ENCODE measurements at regions not wholly inside any gene's neighbourhood (a gene's known extent, or its start where the extent isn't known, plus 50 kb on each side); places are given as distances from the start of the nearest gene placed in this dataset.
"Not testable (repeated sequence)": the region's sequence is repeated elsewhere in the genome, so short reads cannot be mapped to it uniquely, and the experiment has no call there.

DNA sequence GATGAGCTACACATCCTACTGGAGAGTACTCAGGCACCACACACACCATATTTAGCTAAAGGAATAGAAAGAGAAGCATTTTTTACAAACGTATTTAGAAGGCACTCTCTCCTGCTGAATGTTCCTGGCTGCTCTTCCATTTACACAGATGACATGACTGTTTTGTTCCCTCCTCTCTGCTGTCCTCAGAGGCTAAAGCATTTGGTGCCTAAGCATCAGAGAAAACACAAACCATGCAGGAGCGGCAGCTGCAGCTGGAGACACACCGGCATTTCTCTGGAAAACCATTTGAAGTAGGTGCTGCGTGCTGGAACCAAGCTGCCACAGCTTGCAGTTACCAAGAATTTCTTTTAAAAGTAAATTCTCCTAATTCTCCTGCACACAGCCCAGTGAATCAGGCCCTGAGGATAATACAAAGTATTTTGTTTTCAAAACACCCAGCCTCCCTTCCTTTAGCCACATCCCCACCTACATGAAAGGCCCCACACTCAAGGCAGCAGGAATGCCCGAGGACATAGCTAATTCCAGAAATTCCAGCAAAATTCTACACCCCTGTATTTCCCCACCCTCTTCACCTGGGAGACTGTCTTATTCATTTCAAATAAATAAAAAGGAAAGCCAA lies 488.9 kb upstream of the SOX11 start:
- DNase-seq: no peak

DNA sequence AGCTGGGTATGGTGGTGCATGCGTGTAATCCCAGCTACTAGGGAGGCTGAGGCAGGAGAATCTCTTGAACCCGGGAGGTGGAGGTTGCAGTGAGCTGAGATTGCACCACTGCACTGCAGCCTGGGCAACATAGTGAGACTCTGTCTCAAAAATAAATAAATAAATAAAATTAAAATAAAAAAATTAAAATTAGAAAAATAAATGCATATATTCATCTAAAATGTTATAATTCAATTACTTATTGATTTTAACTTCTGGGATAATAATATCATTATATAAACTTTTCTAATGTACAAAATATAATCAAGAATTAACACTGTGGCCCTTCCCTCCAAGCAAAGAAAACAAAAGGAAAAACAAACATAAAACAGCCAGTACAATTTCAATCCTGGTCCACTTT lies 485.4 kb upstream of the SOX11 start:
- not testable (repeated sequence) for DNase-seq

DNA sequence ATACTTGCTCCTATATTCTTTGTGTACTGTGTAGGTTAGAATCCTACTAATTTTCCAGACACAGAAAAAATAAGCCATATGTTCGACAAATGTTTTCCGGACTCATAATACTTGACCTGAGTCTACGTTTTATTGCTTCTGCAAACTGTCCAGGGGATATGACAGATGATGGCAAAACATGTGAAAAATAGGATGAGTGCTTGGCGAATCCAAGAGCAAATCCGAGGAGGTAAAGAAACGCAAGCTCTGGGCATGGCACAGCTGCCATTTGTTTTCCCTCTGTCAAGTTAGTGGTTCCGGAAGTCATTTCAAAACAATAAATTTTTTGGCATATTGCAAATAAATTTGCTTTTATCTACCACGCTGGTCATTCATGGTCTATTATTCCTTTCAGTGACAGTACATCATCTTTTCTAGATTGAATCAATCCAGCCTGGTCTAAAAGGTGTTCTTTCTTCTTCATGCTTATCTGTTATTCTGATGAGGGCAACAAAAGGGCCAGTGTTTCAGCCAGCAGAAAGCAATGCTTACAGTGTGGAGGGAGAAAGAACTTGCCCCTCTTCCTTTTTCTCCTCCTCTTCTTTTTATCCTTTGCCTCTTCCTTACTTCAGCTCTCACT lies 476.1 kb upstream of the SOX11 start:
- no peak for DNase-seq

DNA sequence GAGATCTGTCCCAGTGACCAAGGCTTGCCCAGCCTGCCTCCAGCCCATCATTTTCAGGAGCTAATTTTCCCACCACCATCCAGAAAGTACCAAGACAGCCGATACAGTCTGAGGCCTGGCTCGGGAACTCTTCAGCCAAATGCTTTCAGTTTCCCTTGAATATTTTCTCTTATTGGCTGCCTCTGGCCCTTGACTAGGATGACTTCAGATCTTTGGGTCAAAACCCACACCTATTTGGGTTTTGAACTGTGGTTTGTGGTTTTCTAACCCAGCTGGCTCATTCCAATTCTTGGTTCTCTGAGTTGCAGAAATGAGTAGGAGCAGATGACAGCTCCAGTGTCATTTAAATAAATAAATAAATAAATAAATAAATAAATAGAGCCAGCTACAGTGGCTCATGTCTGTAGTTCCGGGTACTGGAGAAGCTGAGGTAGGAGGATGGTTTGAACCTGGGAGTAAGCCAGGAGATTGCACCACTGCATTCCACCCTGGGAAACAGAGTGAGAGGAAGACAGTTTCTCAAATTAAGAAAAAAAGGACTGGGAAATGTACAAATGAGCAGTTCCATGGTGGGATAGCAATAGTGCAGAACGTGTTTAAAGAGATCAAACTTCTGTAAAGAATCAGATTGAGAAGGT lies 465.0 kb upstream of the SOX11 start:
- no peak for DNase-seq

DNA sequence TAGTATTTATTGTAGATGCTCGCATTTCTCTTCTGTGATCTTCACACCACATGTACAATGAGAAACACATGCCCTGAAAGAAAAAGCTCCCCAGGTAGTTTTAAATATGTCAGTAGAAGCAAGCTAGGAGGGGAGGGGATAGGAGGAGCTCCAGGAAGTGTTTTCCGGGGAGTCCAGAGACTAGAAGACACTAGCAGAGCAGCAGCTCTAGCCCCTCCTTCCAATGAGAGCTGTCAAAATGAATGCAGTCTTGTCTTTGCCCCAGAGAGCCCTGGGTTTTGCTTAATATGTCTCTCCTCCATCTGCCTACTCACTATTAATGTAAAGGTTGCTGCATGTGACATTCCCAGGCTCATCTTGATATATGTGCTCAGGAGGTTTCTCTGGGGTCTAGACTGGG lies 462.6 kb upstream of the SOX11 start:
- DNase-seq: no peak

DNA sequence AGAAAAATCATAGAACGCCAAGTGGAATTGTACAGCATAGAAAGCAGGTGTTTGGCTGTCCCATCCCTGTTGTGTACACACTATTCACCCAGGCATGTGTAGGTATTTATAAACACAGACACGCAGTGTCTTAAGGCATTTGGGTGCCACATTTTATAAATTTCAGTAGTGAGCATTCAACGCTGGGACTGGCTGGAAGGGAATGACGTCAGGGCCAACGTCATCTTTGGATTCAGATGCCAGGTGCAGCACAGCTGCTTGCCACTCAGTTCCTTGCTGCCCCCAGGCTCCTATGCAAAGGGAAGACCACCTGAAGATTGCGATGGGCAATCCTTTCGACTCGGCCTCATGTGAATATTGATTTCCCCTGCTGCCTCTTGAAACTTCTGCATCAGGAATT lies 461.7 kb upstream of the SOX11 start:
- DNase-seq: no peak

DNA sequence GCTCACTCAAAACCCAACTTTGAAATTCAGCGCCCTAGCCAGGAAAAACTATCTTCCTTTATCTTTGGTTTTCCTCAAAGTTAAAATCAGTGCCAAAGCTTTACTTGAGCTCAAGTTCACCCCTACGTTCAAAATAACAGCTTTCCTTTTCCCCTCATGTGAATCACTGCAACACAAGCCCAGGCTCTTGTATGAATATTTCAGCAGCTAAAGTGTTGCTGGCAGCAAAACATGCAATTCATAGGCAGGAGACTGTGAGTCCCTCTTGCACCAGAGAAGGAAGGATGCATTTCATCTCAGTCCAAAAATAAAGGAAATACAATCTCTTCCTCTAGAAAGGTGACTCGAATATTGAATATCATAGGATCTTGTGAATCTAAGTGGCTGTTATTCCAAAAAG lies 461.3 kb upstream of the SOX11 start:
- no peak for DNase-seq

DNA sequence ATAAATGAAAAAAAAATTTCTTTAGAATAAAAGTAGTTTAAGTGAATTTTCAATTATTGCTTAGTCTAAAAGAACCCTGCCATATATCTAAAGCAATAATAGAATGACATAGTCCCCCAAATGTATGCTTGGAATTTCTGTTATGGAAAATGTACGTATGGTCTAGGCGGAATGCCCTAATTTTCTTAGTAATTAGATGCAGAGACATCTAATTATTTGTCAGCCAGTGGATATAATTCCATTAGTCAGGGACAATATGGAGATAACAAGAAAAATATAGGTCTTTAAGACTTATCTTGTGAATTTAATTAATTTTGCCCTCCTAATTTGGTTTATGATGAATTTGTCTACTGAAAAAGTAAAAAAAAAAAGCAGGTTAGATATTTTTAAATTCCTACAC lies 460.9 kb upstream of the SOX11 start:
- DNase-seq: no peak

DNA sequence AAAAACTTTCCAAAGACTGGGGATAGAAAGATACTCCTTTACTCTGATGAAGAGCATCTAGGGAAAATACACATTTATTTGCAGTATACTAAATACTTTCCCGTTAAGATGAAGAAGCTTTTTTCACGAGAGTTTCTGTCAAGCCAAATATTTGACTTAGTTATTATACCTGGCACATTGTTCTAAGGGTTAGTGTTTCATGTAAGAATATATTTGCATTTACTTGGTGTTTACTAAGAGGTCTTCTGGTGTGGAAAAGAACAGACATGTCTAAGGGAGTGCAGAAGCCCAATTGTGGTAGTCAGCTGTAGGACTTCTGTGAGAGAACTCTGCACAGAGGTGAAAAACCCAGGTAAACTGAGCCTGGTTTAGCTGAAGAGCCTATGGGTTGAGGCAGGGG lies 457.6 kb upstream of the SOX11 start:
- no peak for DNase-seq

DNA sequence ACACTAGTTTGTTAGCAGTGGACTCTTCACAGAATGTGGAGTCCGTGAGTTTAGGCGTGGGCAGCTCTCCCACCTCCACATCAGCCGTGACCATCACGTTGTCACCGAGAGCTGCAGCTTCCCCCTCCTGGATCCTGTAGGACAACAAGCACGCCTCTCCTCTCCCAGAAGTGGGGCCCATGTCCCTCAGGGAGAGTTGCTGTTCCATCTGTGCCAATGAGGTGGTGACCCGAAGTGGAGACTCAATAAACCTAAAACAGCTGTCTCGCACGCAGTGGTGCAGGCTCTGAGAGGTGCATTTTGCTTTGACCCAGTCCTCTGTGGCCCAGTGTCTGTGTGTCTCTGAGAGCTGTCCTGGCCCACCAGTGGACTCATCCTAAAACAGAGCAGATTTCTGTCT lies 456.5 kb upstream of the SOX11 start:
- DNase-seq: no peak

DNA sequence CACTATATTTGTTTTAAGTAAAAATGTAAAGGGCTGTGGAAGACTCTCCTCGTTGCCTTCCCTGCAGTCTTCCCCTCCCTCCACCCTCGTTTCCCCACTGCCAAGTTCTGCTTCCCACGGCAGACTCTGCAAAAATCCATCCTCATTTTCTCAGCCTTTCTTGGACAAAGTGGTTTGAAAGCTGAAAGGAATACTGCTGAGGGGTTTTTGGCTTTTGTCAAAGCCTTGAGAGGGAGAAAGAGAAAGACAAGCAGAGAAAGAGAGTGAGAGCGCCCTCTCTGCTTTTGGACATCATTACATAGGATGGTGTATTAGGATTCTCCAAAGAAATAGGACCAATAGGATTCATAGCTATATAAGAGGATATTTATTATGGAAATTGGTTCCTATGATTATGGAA lies 455.9 kb upstream of the SOX11 start:
- no peak for DNase-seq

DNA sequence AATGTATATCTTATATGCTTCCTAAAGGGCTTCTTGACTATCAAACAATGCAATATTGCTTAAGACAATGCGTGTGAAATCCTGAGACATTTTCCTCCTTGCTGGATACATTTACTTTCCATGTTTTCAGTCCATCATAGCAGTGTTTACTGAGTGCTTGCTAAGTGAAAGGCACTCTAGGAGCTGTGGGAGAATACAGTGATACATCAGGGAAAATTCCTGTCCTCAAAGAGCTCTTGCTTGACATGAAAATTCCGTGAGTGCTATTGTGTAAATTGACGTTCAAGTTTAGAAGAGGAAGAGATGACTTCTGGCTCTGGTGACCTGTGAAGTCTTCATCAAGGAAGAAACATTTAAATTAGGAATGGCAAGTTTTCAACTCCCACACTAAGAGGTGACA lies 449.4 kb upstream of the SOX11 start:
- no peak for DNase-seq

DNA sequence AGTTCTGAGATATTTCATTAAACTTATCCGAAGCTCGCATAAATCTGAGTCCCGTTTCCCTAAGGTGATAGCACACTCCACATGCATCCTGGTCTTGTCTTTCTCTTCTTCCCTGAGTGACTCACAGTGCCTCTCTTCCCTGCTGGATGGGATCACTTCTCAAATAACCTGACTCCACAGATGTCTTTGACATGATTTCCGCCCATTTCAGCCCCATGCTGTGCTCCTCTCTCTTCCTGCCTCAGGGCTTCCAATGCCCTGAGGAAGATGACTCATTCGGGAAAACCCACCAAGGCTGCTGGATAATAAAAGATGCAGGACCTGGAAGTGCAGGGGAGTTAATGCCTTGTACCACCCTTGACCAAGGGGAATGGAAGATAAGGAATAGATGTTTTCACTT lies 441.7 kb upstream of the SOX11 start:
- no peak for DNase-seq

DNA sequence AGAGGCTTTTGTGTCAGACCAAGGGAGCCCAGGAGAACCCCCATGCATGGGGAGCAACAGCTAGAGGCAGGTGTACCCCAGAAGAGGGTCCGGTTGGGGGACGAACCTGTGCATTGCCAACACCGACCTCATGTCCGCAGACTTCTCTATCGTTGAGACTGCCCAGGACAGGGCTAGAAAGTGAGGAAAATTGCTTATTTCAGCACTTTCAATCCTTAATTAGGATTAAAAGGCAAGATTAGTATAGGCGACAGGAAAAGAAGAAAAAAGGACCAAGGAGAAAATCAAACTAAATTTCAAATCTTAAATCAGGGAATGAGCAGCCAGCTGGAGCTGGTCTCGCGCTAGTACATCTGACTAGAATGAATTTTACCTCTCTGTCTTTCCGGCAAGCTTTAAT lies 438.9 kb upstream of the SOX11 start:
- DNase-seq: no peak

DNA sequence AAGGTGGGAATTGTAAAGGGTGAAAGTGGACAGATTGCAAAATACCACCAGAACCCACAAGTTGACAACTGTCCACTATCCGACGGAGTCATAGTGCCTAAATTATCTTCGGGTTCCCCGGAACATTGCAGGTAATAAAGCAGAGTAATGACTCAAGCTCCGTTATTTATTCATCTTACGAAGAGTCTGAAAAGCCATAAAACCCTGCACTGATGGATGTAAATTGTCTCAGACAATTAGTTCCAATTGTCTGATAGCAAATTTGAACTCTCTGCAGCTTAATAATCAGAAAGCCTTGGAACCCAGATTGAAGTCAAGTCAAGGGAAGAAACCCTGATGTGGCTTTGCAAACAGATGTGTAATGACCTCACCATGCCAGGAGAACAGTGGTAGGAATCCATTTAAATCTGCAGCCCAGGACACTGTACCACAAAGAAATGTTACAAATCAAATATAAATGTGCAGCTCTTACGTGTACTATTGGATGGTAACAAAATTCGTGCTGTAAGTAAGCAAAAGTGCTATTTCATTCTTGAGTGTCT lies 437.3 kb upstream of the SOX11 start:
- DNase-seq: no peak

DNA sequence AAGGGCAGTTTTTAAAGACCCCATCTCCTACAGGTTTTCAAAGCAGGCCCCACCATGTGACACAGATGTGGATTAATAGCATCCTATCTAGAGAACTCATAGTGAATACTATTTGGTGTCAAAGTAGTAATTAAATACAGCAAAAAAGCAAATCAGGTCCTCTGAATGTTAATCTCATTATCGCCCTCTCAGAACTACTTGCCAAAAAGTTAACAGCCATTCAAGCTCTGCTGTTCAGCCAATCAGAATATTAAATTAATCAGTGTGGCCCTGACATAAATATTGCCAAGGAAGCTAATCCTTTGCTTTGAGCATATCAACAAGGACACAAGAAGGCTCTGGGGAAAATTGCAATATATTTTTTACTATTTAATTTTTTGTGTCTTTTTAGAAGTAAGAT lies 428.9 kb upstream of the SOX11 start:
- DNase-seq: no peak

DNA sequence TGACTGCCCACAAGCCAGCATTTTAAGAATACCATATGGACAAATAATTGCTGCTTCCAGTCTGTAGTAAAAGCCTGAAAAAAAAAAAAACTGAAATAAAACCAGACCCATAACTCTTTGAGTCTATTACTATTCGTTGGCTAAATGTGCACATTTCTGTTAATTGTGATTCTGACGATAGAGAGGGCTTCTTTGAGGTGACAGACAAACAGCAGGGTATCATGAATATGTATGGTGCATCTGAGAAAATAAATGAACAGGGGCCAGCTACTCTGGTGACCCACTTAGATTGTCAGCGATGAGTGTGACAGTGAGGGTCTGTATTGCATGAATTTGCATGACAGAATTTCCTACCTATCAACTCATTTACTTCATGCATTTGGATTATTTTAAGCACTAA lies 427.8 kb upstream of the SOX11 start:
- DNase-seq: no peak

DNA sequence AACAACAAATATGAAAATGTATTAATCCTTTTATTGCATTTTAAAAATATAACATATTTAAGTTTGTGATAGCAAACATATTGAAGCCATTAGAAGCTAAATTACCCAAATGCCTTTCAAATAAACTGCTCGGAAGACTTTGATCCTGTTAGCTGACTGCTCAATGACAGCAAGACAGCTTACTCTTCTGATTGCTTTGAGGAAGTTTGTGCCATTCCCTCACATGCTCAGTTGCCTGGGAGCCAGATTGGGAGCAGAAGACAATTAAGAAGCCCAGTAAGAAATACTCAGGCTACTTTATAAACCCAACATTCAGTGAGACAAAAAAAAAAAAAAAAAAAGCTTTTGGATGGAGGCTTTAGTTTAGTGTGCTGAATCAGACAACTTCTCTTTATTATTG lies 407.1 kb upstream of the SOX11 start:
- no peak for DNase-seq

DNA sequence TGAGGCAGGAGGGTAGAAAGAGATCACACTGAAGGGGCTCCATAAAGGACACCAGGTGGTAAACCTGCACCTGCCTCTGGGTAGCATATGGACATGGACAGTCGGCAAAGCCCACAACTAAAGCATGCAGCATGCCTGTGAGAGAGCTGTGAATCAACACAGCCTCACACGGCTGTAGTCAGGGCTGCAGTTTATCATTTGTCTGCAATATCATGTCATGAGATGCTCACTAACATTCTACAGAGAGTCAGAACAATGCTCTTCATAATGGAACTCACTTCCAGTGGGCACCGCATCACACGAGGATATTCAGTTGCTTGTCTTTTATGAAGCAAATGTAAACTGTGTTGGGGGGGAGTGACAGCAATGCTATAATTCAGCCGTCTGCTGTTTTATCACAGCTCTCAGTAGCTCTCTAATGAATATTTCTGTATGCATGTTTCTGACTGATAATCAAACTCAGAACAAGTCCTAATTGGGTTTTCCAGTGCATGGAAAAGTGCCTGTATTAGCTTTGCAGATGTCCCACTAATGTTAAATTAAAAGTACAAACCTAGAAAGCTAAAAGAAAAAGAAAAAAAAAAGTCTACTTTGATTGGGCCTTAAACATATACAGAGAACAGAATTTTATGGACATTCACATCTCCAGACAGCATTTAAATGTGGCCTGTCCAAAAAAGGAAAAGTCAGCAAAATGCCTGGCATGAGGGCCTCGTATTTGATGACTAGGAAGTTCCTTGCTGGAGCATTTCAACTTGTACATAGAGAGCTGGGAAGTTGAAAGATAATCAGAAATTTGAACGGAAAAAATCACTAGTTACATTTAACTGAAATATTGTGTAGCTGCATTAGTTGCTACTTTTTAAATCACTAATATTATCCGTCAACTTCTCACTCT lies 406.1 kb upstream of the SOX11 start:
- no peak for DNase-seq

DNA sequence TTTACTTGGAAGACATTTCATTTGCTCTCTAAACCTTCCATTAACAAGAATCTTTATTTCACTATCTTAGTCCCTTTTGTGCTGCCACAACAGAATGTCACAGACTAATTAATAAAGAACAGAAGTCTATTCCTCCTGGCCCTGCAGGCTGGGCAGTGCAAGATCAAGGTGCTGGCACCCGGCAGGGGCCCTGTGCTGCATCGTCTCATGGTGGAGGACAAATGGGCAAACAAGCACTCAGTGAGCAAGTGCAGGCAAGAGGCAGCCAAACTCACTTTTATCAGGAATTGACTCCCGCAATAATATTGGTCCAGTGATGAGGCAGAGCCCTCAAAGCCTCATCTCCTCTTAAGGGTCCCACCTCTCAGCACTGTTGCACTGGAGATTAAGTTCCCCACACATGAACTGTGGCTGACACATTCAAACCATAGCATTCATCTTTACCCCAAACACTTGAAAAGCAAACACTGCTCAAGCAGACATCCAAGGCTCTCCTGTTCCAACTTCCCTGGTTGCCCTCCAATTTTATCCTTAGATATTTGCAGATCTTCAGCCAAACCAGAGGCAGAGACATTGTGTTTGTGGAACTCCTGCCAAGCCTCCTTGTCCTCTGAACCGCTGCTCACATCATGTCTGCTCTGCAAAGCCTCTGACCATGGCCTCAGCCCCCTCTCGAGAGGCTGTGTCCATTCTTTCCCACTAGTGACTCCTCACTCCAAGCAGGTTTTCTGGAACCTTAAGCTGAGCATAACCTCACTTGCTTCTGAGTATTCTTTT lies 404.4 kb upstream of the SOX11 start:
- DNase-seq: no peak

DNA sequence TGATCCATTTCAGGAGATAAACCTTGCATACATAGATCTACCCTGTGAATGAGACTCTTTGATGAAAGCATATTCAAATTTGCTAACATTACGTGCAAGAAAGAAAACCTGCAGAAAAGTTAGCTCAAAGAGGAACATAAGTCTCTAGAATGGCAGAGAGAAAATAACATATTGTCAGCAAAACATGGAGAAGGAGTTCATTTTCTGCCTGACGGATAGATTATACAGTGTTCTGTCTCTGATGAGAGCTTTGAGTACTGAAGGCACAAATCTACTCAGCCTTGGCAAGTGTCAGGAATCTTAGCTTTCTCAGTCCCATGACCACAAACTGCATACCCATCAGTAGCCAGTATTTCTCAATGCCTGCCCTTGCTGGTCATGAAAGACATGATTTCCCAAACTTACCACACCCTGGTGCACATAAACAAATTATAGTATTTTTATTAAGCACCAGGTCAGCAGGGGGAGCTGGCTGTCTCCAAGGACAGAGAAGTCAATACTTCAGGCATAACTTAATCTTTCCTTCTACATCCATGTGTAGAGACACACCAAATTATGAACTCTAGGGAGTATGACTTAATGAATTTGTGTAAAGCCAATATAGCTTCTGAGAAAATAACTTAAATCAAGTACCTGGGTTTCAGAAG lies 401.2 kb upstream of the SOX11 start:
- DNase-seq: no peak

DNA sequence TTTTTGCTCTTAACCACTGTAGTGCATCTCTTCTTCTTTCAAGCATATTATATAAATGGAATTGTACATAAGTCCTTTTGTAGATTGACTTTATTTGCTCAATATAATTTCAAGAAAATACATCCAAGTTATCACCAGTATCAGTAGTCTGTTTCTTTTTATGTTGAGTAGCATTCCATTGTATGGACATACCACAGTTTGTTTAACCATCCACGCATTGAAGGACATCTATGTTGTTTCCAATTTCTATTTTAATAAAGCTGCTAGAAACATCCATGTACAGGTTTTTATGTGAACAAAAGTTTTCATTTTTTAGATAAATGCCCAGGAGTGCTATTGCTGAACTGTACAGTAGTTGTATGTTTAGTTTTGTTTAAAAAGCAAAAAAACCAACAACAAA lies 387.5 kb upstream of the SOX11 start:
- no peak for DNase-seq

Data from SIG-M5 (cell line).